ENCODE measurements at regions not wholly inside any gene's neighbourhood (a gene's known extent, or its start where the extent isn't known, plus 50 kb on each side); places are given as distances from the start of the nearest gene placed in this dataset.

DNA sequence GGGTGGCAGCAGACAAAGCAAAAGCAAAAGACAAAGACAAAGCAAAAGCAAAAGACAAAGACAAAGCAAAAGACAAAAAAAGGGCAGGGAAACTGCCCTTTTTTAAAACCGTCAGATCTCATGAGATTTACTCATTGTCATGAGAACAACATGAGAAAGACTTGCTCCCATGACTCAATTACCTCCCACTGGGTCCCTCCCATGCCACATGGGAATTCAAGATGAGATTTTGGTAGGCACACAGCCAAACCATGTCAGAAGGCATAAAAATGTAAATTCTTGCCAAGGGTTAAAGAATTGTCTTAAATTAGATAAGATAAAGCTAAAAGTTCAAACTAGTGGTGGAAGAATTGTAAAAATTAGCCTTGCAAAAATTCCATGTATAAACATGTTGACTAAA, 419.7 kb downstream of the TRAM1L1 start:
- TF ChIP-seq, protein P1, sequence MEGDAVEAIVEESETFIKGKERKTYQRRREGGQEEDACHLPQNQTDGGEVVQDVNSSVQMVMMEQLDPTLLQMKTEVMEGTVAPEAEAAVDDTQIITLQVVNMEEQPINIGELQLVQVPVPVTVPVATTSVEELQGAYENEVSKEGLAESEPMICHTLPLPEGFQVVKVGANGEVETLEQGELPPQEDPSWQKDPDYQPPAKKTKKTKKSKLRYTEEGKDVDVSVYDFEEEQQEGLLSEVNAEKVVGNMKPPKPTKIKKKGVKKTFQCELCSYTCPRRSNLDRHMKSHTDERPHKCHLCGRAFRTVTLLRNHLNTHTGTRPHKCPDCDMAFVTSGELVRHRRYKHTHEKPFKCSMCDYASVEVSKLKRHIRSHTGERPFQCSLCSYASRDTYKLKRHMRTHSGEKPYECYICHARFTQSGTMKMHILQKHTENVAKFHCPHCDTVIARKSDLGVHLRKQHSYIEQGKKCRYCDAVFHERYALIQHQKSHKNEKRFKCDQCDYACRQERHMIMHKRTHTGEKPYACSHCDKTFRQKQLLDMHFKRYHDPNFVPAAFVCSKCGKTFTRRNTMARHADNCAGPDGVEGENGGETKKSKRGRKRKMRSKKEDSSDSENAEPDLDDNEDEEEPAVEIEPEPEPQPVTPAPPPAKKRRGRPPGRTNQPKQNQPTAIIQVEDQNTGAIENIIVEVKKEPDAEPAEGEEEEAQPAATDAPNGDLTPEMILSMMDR (IDR thresholded peaks at IDR 0.05) = no peak
- no peak for TF ChIP-seq EP300 (IDR thresholded peaks at IDR 0.05)

Data from suprapubic skin (tissue), 3 donors.